ENCODE measurements at regions not wholly inside any gene's neighbourhood (a gene's known extent, or its start where the extent isn't known, plus 50 kb on each side); places are given as distances from the start of the nearest gene placed in this dataset.

- no peak for TF ChIP-seq CTCF (IDR thresholded peaks at IDR 0.05; ENCODE audit: insufficient read depth, low read depth, low read length)
- no peak for DNase-seq (ENCODE audit: low read depth)
- no peak overlapping the region for H3K4me3 ChIP-seq (ENCODE audit: low read depth, low read length)
These were observed 324.8 kb downstream of the LRFN2 start for GRCh38 chr6:40262363-40262762.

- DNase-seq (ENCODE audit: low read depth): no peak
- H3K4me3 ChIP-seq (ENCODE audit: low read depth, low read length): no peak overlapping the region
- TF ChIP-seq CTCF (IDR thresholded peaks at IDR 0.05; ENCODE audit: insufficient read depth, low read depth, low read length): no peak
These were observed 324.3 kb upstream of the MOCS1 start for GRCh38 chr6:40258531-40258930.

GRCh38 chr6:40256831-40257230 is 322.6 kb upstream of the MOCS1 start:
- DNase-seq (ENCODE audit: low read depth): no peak

GRCh38 chr6:40256224-40256623 is 322.0 kb upstream of the MOCS1 start:
- DNase-seq (ENCODE audit: low read depth): no peak
- H3K4me3 ChIP-seq (ENCODE audit: low read depth, low read length): no peak overlapping the region
- TF ChIP-seq CTCF (IDR thresholded peaks at IDR 0.05; ENCODE audit: insufficient read depth, low read depth, low read length): no peak

More at GRCh38 chr6:40256831-40257230, 322.6 kb upstream of the MOCS1 start:
- TF ChIP-seq CTCF (IDR thresholded peaks at IDR 0.05; ENCODE audit: insufficient read depth, low read depth, low read length): no peak
- H3K4me3 ChIP-seq (ENCODE audit: low read depth, low read length): no peak overlapping the region

- no peak for TF ChIP-seq CTCF (IDR thresholded peaks at IDR 0.05; ENCODE audit: insufficient read depth, low read depth, low read length)
- no peak overlapping the region for H3K4me3 ChIP-seq (ENCODE audit: low read depth, low read length)
- no peak for DNase-seq (ENCODE audit: low read depth)
These were observed 319.2 kb upstream of the MOCS1 start for GRCh38 chr6:40253420-40253819.

- H3K4me3 ChIP-seq (ENCODE audit: low read depth, low read length): no peak overlapping the region
- DNase-seq (ENCODE audit: low read depth): no peak
- no peak for TF ChIP-seq CTCF (IDR thresholded peaks at IDR 0.05; ENCODE audit: insufficient read depth, low read depth, low read length)
These were observed 318.4 kb upstream of the MOCS1 start for GRCh38 chr6:40252531-40253258.
